GM23338 (cell line): ENCODE measurements at regions not wholly inside any gene's neighbourhood (a gene's known extent, or its start where the extent isn't known, plus 50 kb on each side); places are given as distances from the start of the nearest gene placed in this dataset.

Source experiments
- CTCF ChIP-seq, 2 experiments: fragments of 200-600 bp in 1 of 2; sonication (generic) in 1 of 2; conservative IDR thresholded peaks; 2 replicates each; pipeline versions ENCODE4 v1.5.1 to v1.6.1; 2016 to 2017; ENCODE audit warnings: antibody characterized with exemption in 2 of 2, low read depth in 2 of 2, mild to moderate bottlenecking in 2 of 2, moderate library complexity in 1 of 2
- EZH2 ChIP-seq: fragments of 200-600 bp; sonication (generic); IDR thresholded peaks from one replicate; pipeline ENCODE4 v1.8.0; 2017; ENCODE audit warnings: antibody characterized with exemption, mild to moderate bottlenecking, low read depth; ENCODE audit not compliant: unreplicated experiment
- EZH2phosphoT487 ChIP-seq: fragments of 200-600 bp; sonication (generic); IDR thresholded peaks from one replicate; pipeline ENCODE4 v1.8.1; 2018; ENCODE audit warnings: antibody characterized with exemption; ENCODE audit not compliant: unreplicated experiment
- JUNB ChIP-seq: IDR thresholded peaks from one replicate; pipeline ENCODE4 v1.6.1; 2016; ENCODE audit warnings: antibody characterized with exemption; ENCODE audit not compliant: unreplicated experiment
- POLR2AphosphoS5 ChIP-seq: IDR thresholded peaks from 2 replicates; pipeline ENCODE4 v1.6.1; 2016; ENCODE audit warnings: antibody characterized with exemption, low read depth
- STAT1 ChIP-seq: IDR thresholded peaks from one replicate; pipeline ENCODE4 v1.6.1; 2016; ENCODE audit warnings: antibody characterized with exemption; ENCODE audit not compliant: unreplicated experiment
- ZNF462 ChIP-seq: fragments of 250-450 bp; sonication (Bioruptor Pico); IDR thresholded peaks from 2 replicates; pipeline ENCODE4 v1.5.0; 2020; ENCODE audit warnings: mild to moderate bottlenecking, moderate library complexity
- TF ChIP-seq, protein P1 (sequence below): IDR thresholded peaks from one replicate; pipeline ENCODE4 v1.6.1; 2018; ENCODE audit warnings: antibody characterized with exemption; ENCODE audit not compliant: unreplicated experiment

GRCh38 chr17:14775731-14776492 lies 475.0 kb downstream of the HS3ST3B1 start:
- TF ChIP-seq CTCF (conservative IDR thresholded peaks at IDR 0.05; ENCODE audit: low read depth in 2 of 2) (no peak), POLR2AphosphoS5 (no peak), EZH2 (no peak), EZH2phosphoT487 (no peak), JUNB (no peak), STAT1 (no peak), ZNF462 (CRISPR knock-in tag) (no peak)
- TF ChIP-seq, protein P1, sequence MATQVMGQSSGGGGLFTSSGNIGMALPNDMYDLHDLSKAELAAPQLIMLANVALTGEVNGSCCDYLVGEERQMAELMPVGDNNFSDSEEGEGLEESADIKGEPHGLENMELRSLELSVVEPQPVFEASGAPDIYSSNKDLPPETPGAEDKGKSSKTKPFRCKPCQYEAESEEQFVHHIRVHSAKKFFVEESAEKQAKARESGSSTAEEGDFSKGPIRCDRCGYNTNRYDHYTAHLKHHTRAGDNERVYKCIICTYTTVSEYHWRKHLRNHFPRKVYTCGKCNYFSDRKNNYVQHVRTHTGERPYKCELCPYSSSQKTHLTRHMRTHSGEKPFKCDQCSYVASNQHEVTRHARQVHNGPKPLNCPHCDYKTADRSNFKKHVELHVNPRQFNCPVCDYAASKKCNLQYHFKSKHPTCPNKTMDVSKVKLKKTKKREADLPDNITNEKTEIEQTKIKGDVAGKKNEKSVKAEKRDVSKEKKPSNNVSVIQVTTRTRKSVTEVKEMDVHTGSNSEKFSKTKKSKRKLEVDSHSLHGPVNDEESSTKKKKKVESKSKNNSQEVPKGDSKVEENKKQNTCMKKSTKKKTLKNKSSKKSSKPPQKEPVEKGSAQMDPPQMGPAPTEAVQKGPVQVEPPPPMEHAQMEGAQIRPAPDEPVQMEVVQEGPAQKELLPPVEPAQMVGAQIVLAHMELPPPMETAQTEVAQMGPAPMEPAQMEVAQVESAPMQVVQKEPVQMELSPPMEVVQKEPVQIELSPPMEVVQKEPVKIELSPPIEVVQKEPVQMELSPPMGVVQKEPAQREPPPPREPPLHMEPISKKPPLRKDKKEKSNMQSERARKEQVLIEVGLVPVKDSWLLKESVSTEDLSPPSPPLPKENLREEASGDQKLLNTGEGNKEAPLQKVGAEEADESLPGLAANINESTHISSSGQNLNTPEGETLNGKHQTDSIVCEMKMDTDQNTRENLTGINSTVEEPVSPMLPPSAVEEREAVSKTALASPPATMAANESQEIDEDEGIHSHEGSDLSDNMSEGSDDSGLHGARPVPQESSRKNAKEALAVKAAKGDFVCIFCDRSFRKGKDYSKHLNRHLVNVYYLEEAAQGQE, result no peak
